Sigmoid colon (tissue), 6 donors: ENCODE measurements at regions not wholly inside any gene's neighbourhood (a gene's known extent, or its start where the extent isn't known, plus 50 kb on each side); places are given as distances from the start of the nearest gene placed in this dataset.

Experiments used
- DNase-seq: peaks from one replicate; pipeline ENCODE4 v3.0.0-alpha.2; 2019
- H3K27ac ChIP-seq, 4 donors: fragments of 200-600 bp; sonication (generic); one replicate each; pipeline ENCODE4 v1.5.1; 2016 to 2019; ENCODE audit warnings: mild to moderate bottlenecking in 1 of 4
- H3K27me3 ChIP-seq, 3 donors: fragments of 200-600 bp; sonication (generic); one replicate each; pipeline ENCODE4 v1.5.1; 2019; ENCODE audit warnings: mild to moderate bottlenecking in 1 of 3
- H3K36me3 ChIP-seq, 4 donors: fragments of 200-600 bp; sonication (generic); one replicate each; pipeline ENCODE4 v1.5.1; 2016 to 2019
- H3K4me1 ChIP-seq, 4 donors: fragments of 200-600 bp; sonication (generic); one replicate each; pipeline ENCODE4 v1.5.1; 2017 to 2019
- H3K4me3 ChIP-seq, 4 donors: fragments of 200-600 bp; sonication (generic); one replicate each; pipeline ENCODE4 v1.5.1; 2017 to 2019; ENCODE audit warnings: mild to moderate bottlenecking in 2 of 4, moderate library complexity in 1 of 4
- H3K9me3 ChIP-seq, 4 donors: fragments of 200-600 bp in 3 of 4; sonication (generic) in 3 of 4; one replicate each; pipeline versions ENCODE4 v1.5.1 to v1.6.1; 2013 to 2019
- CTCF ChIP-seq, 4 experiments: fragments of 450-650 bp in 3 of 4; fragments of 200-600 bp in 1 of 4; IDR thresholded peaks; one replicate each; pipeline ENCODE4 v1.5.1; 2016 to 2019; ENCODE audit warnings: antibody characterized with exemption in 4 of 4, mild to moderate bottlenecking in 3 of 4, moderate library complexity in 2 of 4
- EP300 ChIP-seq, 4 donors: sonication (generic); formaldehyde crosslinking; IDR thresholded peaks; one replicate each; pipeline ENCODE4 v1.6.1; 2017; ENCODE audit warnings: antibody characterized with exemption in 4 of 4
- POLR2A ChIP-seq, 2 donors: fragments of 450-650 bp; IDR thresholded peaks; one replicate each; pipeline ENCODE4 v1.6.1; 2016; ENCODE audit warnings: antibody characterized with exemption in 2 of 2, mild to moderate bottlenecking in 2 of 2, moderate library complexity in 2 of 2
- POLR2AphosphoS5 ChIP-seq, 4 donors: sonication (generic); formaldehyde crosslinking; IDR thresholded peaks; one replicate each; pipeline ENCODE4 v1.6.1; 2017; ENCODE audit warnings: antibody characterized with exemption in 4 of 4
- WGBS, 2 donors: extraction: QIAGEN DNeasy Blood & Tissue Kit; methylation state at CpG; one replicate each; pipeline ENCODE4 v1.1.7; 2013; 5-methylcytosine and 5-hydroxymethylcytosine counted together
- intact Hi-C: fragments of 100-400 bp; cut with DNase I; formaldehyde crosslinking; loops from one replicate; pipeline ENCODE4 v1.15.1; 2023
- donor health status: healthy with polysubstance abuse.
- donor health status: healthy.

- DNase-seq = no peak
- H3K27ac ChIP-seq = no peak overlapping the region
- no peak overlapping the region for H3K4me3 ChIP-seq
- no peaks in the 10 kb centered on the region for H3K27me3 ChIP-seq
- H3K4me1 ChIP-seq = no peaks in the 10 kb centered on the region
- no peaks in the 10 kb centered on the region for H3K9me3 ChIP-seq
- TF ChIP-seq EP300 (IDR thresholded peaks at IDR 0.05) = no peak
- TF ChIP-seq POLR2A (IDR thresholded peaks at IDR 0.05) = no peak
- TF ChIP-seq CTCF (IDR thresholded peaks at IDR 0.05) = no peak
- no peak for TF ChIP-seq POLR2AphosphoS5 (IDR thresholded peaks at IDR 0.05)
- WGBS, 2 donors = 84 to 90% methylated on average over 7 of the region's 7 CpGs
- intact Hi-C loops = no loop called here
- no peaks in the 10 kb centered on the region for H3K36me3 ChIP-seq
These were observed 224.8 kb downstream of the NUP35 start for GRCh38 chr2:183349091-183349490.

DNA sequence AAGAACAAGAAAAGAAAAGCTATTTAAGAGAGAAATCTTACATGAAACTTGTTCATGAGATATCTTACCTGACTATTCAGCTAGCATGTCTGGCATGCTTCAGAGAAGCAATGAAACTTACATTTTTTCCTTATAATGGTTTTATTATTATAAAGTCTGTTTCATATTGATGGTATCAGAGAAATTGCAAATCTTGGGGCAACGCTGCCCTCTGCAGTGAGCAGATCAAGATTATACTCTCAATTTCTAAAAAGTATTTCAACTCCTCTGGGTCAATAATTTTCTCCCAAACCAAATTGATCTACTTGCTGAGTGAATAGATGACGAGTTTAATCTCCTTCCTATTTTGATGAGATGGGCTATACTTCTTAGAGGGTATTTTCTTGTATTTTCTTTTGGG lies 235.6 kb downstream of the NUP35 start:
- intact Hi-C loops = no loop called here
- Histone ChIP-seq H3K27me3 (no peaks in the 10 kb centered on the region), H3K27ac (no peak overlapping the region), H3K4me1 (no peaks in the 10 kb centered on the region), H3K36me3 (no peaks in the 10 kb centered on the region), H3K9me3 (no peaks in the 10 kb centered on the region), H3K4me3 (no peak overlapping the region)
- no peak for TF ChIP-seq EP300 (IDR thresholded peaks at IDR 0.05)
- TF ChIP-seq CTCF (IDR thresholded peaks at IDR 0.05) = no peak
- no peak for TF ChIP-seq POLR2AphosphoS5 (IDR thresholded peaks at IDR 0.05)
- no peak for TF ChIP-seq POLR2A (IDR thresholded peaks at IDR 0.05)
- WGBS, 2 donors = 87 to 92% methylated on average over 2 of the region's 2 CpGs
- DNase-seq = no peak

DNA sequence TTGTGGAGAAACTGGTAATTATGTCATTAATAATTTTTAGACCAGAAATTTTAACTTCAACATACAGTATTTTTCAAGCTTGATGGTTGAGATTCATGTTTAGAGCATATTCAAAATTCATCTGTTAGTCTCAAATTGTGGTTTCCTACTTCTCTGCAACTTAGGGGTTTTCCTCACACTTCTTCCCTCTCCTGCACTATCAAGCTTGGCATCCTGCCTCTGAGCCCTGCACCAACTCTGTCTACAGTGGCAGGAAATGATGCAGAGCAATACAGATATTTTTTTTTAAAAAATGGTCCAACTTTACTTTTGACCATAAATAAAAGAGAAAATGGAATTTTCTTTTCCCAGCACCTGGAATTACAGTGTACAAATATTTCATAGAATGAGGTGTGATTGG lies 247.3 kb downstream of the NUP35 start:
- intact Hi-C loops = no loop called here
- Histone ChIP-seq H3K9me3 (no peaks in the 10 kb centered on the region), H3K36me3 (no peaks in the 10 kb centered on the region), H3K27me3 (no peaks in the 10 kb centered on the region), H3K4me3 (no peak overlapping the region), H3K27ac (no peak overlapping the region), H3K4me1 (no peaks in the 10 kb centered on the region)
- TF ChIP-seq CTCF (IDR thresholded peaks at IDR 0.05) (no peak), EP300 (IDR thresholded peaks at IDR 0.05) (no peak), POLR2AphosphoS5 (IDR thresholded peaks at IDR 0.05) (no peak), POLR2A (IDR thresholded peaks at IDR 0.05) (no peak)
- no peak for DNase-seq

DNA sequence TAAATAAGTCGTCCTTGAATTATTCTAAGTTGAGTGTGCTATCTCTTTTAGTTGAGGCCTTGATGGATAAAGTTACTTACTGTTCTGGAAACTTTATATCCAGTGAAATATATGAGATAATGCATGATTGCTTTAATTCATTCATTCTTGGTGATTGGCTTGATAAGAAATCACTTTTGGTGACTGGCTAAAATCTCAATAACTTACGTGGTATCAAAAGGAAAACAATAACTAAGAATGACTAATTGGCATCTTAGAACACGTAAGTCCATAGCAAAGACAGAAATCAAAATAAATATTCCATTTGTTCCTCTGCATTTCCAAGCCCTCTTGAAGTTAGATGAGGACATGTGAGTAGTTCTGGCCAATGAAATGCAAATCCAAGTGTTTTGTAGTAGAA lies 251.6 kb downstream of the NUP35 start:
- H3K27ac ChIP-seq = no peak overlapping the region
- intact Hi-C loops = no loop called here
- WGBS, 2 donors = 90 to 96% methylated on average over 3 of the region's 3 CpGs
- H3K36me3 ChIP-seq = no peaks in the 10 kb centered on the region
- no peak overlapping the region for H3K4me3 ChIP-seq
- H3K27me3 ChIP-seq = no peaks in the 10 kb centered on the region
- TF ChIP-seq CTCF (IDR thresholded peaks at IDR 0.05) = no peak
- no peak for TF ChIP-seq EP300 (IDR thresholded peaks at IDR 0.05)
- TF ChIP-seq POLR2AphosphoS5 (IDR thresholded peaks at IDR 0.05) = no peak
- TF ChIP-seq POLR2A (IDR thresholded peaks at IDR 0.05) = no peak
- no peak for DNase-seq
- no peaks in the 10 kb centered on the region for H3K9me3 ChIP-seq
- H3K4me1 ChIP-seq = no peaks in the 10 kb centered on the region

DNA sequence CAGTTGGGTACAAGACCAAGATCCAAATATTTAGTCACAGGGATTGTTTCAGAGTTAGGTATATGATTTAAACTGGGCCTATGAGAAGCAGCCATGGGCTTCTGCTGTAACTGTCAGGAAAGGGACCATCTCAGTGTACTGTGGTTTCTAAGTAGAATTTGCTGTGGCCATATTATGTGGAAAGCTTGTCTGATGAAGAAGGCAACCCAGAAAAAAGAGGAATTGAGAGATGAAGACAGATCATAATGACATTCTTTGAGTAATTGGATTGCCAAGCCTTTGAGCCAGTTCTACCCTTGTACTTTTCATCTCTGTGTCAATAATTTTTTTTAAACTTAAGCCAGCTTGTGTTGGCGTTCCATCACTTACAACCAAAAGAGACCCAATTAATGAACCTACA lies 259.6 kb downstream of the NUP35 start:
- H3K9me3 ChIP-seq = peaks cover 0 to 11% (median 2%) of the 10 kb centered on the region in 4 donors
- H3K4me1 ChIP-seq = no peaks in the 10 kb centered on the region
- no peaks in the 10 kb centered on the region for H3K36me3 ChIP-seq
- no peaks in the 10 kb centered on the region for H3K27me3 ChIP-seq
- WGBS, 2 donors = 94 to 99% methylated on average over 1 of the region's 1 CpG
- no peak overlapping the region for H3K4me3 ChIP-seq
- H3K27ac ChIP-seq = no peak overlapping the region
- DNase-seq = no peak
- intact Hi-C loops = no loop called here
- TF ChIP-seq POLR2AphosphoS5 (IDR thresholded peaks at IDR 0.05) (no peak), EP300 (IDR thresholded peaks at IDR 0.05) (no peak), CTCF (IDR thresholded peaks at IDR 0.05) (no peak), POLR2A (IDR thresholded peaks at IDR 0.05) (no peak)
